ENCODE measurements at regions not wholly inside any gene's neighbourhood (a gene's known extent, or its start where the extent isn't known, plus 50 kb on each side); places are given as distances from the start of the nearest gene placed in this dataset.

- ATAC-seq: no peak
Observed at GRCh38 chr1:59017501-59018231, 233.8 kb upstream of the JUN start.

DNA sequence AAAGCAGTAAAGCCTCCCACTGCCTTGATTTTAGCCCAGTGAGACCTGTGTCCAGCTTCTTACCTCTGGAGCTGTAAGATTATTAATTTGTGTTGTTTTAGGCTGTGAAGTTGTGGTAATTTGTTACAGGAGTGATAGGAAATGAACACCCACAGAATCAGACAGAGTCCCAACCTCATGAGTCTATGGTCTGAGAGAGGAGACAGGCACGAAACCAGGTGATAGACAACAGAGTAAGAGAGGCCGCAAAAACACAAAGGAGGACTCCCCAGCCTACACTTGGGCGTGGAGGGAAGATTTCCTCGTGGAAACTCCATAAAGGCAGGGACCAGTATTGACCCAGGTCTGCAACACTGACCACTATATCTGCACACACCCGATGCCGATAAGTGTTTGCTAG lies 234.6 kb upstream of the JUN start:
- ATAC-seq: no peak
- DNase-seq (ENCODE audit: low spot score): no peak

More at GRCh38 chr1:59017501-59018231, 233.8 kb upstream of the JUN start:
- DNase-seq (ENCODE audit: low spot score): no peak

GRCh38 chr1:59018860-59019259 lies 235.0 kb upstream of the JUN start:
- ATAC-seq (no peak), DNase-seq (ENCODE audit: low spot score) (no peak)

GRCh38 chr1:59020151-59020997 lies 236.5 kb upstream of the JUN start:
- DNase-seq (ENCODE audit: low spot score) (no peak), ATAC-seq (peak; percentile 93)

- ATAC-seq (peak; percentile 66), DNase-seq (ENCODE audit: low spot score) (no peak)
Observed at GRCh38 chr1:59022199-59022598, 238.4 kb upstream of the JUN start.

DNA sequence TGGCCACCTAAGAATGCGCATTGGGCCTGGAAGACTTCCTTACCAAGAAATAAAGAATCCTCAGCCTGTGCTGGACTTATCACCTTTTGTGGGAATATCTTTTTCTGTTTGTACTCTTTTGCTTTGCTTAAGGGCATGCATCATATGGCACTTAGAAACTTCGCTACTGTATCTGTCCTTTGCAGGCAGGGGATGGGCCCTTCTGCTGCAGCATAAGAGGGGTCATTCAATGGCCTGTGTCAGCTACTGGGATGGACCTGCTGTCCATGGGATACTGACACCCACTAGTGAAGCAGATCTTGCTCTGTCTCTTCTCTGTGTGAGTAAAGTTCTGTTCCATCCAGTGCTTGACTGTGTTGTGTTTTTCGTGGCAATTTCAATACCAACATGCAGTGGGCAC lies 239.0 kb upstream of the JUN start:
- no peak for DNase-seq (ENCODE audit: low spot score)
- ATAC-seq: no peak

- ATAC-seq (no peak), DNase-seq (ENCODE audit: low spot score) (no peak)
Observed at GRCh38 chr1:59025201-59025600, 241.4 kb upstream of the JUN start.

DNA sequence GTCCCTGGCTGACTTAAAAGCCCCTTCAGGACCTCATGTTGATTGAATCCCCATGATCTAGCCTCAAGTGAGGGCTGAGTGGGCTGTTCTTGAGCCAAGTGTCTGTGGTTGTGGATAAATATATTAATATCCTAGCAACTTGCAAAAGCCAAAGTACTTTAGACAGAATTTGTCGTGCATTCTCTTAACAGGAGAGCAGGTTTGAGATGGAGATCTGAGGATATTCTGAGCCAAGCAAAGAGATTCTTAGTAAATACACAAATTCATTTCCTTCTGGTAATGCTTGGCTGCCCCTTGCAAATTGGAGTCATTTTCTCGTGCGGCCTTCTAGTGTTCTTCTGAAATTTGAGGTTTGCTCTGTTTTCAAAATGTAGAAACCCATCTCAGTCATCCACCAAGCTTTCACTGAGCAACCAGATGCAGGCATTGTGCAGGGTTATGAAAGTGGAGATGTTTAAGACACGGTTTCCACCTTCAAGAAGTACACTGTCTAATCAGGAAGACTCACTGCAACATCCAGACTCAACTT lies 242.1 kb upstream of the JUN start:
- ATAC-seq (no peak), DNase-seq (ENCODE audit: low spot score) (no peak)

DNA sequence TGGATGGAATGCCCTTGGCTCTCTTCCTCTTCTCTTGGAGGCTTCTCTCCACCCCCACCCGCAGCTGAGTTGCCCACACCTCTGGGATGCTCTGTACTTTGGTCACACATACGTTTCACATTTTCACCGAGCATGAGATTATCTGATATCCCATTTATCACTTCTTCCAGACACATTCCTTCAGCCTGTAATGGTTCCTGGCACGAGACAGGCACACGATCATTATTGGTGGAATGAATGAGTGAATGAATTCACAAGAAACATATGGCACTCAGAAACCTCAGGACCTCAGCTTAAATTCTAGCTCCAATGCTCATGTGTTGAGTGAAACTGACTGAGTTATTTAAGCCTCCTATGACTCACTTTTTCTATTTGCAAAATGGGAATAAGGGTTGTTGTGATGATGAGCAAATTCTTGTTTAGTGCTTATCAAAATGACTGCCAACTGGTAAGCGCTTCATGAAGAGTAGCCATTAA lies 242.7 kb upstream of the JUN start:
- ATAC-seq: no peak

GRCh38 chr1:59027177-59027576 lies 243.3 kb upstream of the JUN start:
- ATAC-seq (no peak), DNase-seq (ENCODE audit: low spot score) (no peak)

More for the DNA sequence above, 242.7 kb upstream of the JUN start:
- DNase-seq (ENCODE audit: low spot score): no peak

DNA sequence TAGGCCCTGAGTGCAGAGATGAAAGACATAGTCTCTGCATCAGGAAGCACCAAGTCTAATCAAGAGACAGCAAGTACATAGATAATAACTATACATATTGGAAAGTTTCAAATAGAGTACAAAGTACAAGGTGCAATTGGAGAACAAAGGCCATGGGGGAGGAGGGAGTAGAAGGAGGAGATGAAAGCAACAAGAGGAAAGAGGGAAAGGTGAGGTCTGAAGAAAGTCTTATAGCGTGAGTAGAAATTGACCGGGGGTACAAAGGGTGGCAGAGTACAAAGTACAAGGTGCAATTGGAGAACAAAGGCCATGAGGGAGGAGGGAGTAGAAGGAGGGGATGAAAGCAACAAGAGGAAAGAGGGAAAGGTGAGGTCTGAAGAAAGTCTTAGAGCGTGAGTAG lies 244.2 kb upstream of the JUN start:
- no peak for ATAC-seq
- no peak for DNase-seq (ENCODE audit: low spot score)

GRCh38 chr1:59029411-59030167 lies 245.7 kb upstream of the JUN start:
- no peak for DNase-seq (ENCODE audit: low spot score)
- no peak for ATAC-seq

DNA sequence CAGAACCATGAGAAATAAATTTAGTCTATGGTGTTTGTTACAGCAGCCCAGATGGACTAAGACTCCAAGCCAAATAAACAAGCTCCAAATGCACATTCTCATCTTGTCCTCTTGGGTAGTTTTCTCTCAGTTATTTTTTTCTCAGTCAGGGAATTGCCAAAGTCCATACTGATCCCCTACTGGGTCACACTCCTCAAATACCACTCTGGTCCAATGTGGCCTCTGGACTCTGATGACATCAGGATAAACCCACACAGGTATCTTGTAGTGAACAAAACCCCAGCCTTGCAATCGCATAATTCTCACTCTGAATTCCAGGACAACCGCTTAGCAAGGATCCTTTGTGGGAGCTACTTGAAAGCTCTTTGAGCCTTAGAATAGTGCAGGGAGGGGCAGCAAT lies 248.4 kb upstream of the JUN start:
- ATAC-seq: peak; percentile 46
- DNase-seq (ENCODE audit: low spot score): no peak

- no peak for ATAC-seq
- DNase-seq (ENCODE audit: low spot score): no peak
Observed at GRCh38 chr1:59033761-59034160, 249.9 kb upstream of the JUN start.

- ATAC-seq (no peak), DNase-seq (ENCODE audit: low spot score) (no peak)
Observed at GRCh38 chr1:59034925-59035324, 251.1 kb upstream of the JUN start.

GRCh38 chr1:59039551-59039950 lies 255.7 kb upstream of the JUN start:
- DNase-seq (ENCODE audit: low spot score) (no peak), ATAC-seq (no peak)

DNA sequence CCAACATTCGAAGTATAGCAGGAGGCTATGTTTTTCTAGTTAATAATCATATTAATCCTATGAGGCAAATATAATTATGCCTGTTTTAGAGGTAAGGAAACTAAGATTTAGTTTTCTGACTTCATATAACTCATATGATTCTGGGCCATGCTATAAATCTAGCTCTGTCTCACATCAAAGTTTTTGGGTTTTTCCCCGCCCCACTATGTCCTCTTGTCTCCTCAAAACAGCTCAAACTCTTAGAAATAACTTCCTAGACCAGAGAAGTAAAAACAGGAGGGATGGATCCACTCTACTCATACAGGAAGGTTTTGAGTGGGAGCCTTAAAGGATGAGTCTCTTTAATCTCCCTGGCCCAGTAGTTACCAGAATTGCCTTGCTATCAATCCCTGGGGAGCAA lies 256.4 kb upstream of the FGGY start:
- ATAC-seq (no peak), DNase-seq (ENCODE audit: low spot score) (no peak)

GRCh38 chr1:59041646-59042277 lies 255.1 kb upstream of the FGGY start:
- ATAC-seq (no peak), DNase-seq (ENCODE audit: low spot score) (no peak)

GRCh38 chr1:59043796-59044195 lies 253.1 kb upstream of the FGGY start:
- peak; percentile 88 for ATAC-seq
- DNase-seq (ENCODE audit: low spot score): peak; percentile 86

DNA sequence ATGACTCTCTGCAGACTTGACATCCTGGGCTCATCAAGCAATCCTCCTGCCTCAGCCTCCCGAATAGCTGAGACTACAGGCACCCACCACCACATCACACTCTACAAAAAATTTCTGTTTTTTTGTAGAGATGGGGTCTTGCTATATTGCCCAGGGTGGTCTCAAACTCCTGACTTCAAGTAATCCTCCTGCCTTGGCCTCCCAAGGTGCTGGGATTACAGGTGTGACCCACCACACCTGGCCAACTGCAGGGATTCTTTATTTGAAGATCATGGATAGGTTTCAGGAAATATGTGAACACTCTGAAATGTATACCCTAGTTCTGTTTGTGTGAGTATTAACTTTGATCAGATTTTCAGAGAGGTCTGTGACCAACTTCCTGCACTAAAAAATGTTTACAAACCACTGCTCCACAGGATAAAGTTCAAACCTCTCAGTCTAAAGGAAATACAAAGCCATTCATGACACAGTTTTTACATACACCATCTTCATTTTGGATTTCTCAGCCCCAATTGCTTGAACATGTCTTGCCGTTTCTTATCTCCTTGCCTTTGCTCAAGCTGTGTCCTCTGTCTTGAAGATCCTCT lies 252.3 kb upstream of the FGGY start:
- no peak for DNase-seq (ENCODE audit: low spot score)
- ATAC-seq: peak; percentile 49

All from left lobe of liver (tissue), 2 donors.